ENCODE measurements at regions not wholly inside any gene's neighbourhood (a gene's known extent, or its start where the extent isn't known, plus 50 kb on each side); places are given as distances from the start of the nearest gene placed in this dataset.

DNA sequence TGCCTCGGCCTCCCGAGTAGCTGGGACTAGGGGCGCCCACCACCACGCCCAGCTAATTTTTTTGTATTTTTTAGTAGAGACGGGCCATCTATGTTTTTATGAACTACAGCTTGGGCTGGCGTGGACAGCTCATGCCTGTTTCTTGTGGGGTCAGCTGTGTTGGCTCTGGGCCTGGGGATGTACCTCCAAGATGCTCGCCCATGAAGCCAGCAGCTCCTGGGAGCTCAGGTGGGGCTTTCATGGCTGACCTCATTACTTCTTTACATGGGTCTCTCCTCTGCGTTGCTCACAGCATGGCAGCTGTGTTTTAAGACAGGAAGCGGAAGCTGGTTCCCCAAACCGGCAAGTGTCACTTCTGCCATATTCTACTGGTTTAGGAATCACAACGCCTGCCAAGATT lies 203.1 kb downstream of the SOX11 start:
- POLR2A ChIA-PET (ENCODE audit: unreplicated experiment) = no interaction called here
- TF ChIP-seq EZH2phosphoT487 (IDR thresholded peaks at IDR 0.05; ENCODE audit: borderline replicate concordance, low read length) (no peak), CTCF (conservative IDR thresholded peaks at IDR 0.05; ENCODE audit: low read depth, low read length) (no peak), EZH2 (IDR thresholded peaks at IDR 0.05; ENCODE audit: low read length, unreplicated experiment) (no peak)
- BruUV-seq (replicated peaks) = no TSS peak
- DNase-seq = no peak
- H3K9ac ChIP-seq (ENCODE audit: low read length) = no peak overlapping the region
- no peaks in the 10 kb centered on the region for H4K20me1 ChIP-seq (ENCODE audit: low read length)
- H3K4me2 ChIP-seq (ENCODE audit: low read length) = no peak overlapping the region
- CTCF ChIA-PET = no interaction called here
- H2AFZ ChIP-seq (ENCODE audit: low read length) = no peak overlapping the region
- no peaks in the 10 kb centered on the region for H3K36me3 ChIP-seq (ENCODE audit: low read depth, low read length)
- ATAC-seq = no peak
- H3K9me2 ChIP-seq (replicated peaks; ENCODE audit: low read length) = no peaks in the 10 kb centered on the region
- H3K27ac ChIP-seq (ENCODE audit: low read length) = no peak overlapping the region
- H3K27me3 ChIP-seq (ENCODE audit: low read length) = no peaks in the 10 kb centered on the region
- no peaks in the 10 kb centered on the region for H3K9me3 ChIP-seq (ENCODE audit: low read length)
- H3F3A ChIP-seq (ENCODE audit: low read length, unreplicated experiment) = no peaks in the 10 kb centered on the region
- H3K79me2 ChIP-seq (ENCODE audit: low read length) = no peaks in the 10 kb centered on the region
- intact Hi-C loops (cut with micrococcal nuclease) = no loop called here
- no peak overlapping the region for H3K4me3 ChIP-seq (ENCODE audit: low read length)
- H3K4me1 ChIP-seq (ENCODE audit: insufficient read depth, low read length) = no peaks in the 10 kb centered on the region

- Histone ChIP-seq H4K20me1 (ENCODE audit: low read length) (no peaks in the 10 kb centered on the region), H3K9me3 (ENCODE audit: low read length) (no peaks in the 10 kb centered on the region), H3K36me3 (ENCODE audit: low read depth, low read length) (no peaks in the 10 kb centered on the region), H3K4me2 (ENCODE audit: low read length) (no peak overlapping the region), H3K27ac (ENCODE audit: low read length) (no peak overlapping the region), H2AFZ (ENCODE audit: low read length) (no peak overlapping the region), H3K9me2 (replicated peaks; ENCODE audit: low read length) (no peaks in the 10 kb centered on the region), H3K79me2 (ENCODE audit: low read length) (no peaks in the 10 kb centered on the region), H3K4me3 (ENCODE audit: low read length) (no peak overlapping the region), H3K9ac (ENCODE audit: low read length) (no peak overlapping the region), H3F3A (ENCODE audit: low read length, unreplicated experiment) (no peaks in the 10 kb centered on the region), H3K27me3 (ENCODE audit: low read length) (no peaks in the 10 kb centered on the region), H3K4me1 (ENCODE audit: insufficient read depth, low read length) (no peaks in the 10 kb centered on the region)
- TF ChIP-seq EZH2 (IDR thresholded peaks at IDR 0.05; ENCODE audit: low read length, unreplicated experiment) (no peak), EZH2phosphoT487 (IDR thresholded peaks at IDR 0.05; ENCODE audit: borderline replicate concordance, low read length) (no peak), CTCF (conservative IDR thresholded peaks at IDR 0.05; ENCODE audit: low read depth, low read length) (no peak)
- ChIA-PET POLR2A (ENCODE audit: unreplicated experiment) (no interaction called here), CTCF (no interaction called here)
- DNase-seq (no peak), ATAC-seq (no peak)
- intact Hi-C loops (cut with micrococcal nuclease) = no loop called here
- BruUV-seq (replicated peaks) = no TSS peak
Observed at GRCh38 chr2:5897249-5897648, 205.1 kb downstream of the SOX11 start.

GRCh38 chr2:5898667-5899066 lies 206.5 kb downstream of the SOX11 start:
- Histone ChIP-seq H3K27ac (ENCODE audit: low read length) (no peak overlapping the region), H3K79me2 (ENCODE audit: low read length) (no peaks in the 10 kb centered on the region), H2AFZ (ENCODE audit: low read length) (no peak overlapping the region), H3K9ac (ENCODE audit: low read length) (no peak overlapping the region), H4K20me1 (ENCODE audit: low read length) (no peaks in the 10 kb centered on the region), H3K4me1 (ENCODE audit: insufficient read depth, low read length) (no peaks in the 10 kb centered on the region), H3K4me3 (ENCODE audit: low read length) (no peak overlapping the region), H3F3A (ENCODE audit: low read length, unreplicated experiment) (no peaks in the 10 kb centered on the region), H3K27me3 (ENCODE audit: low read length) (no peaks in the 10 kb centered on the region), H3K36me3 (ENCODE audit: low read depth, low read length) (no peaks in the 10 kb centered on the region), H3K4me2 (ENCODE audit: low read length) (no peak overlapping the region), H3K9me2 (replicated peaks; ENCODE audit: low read length) (no peaks in the 10 kb centered on the region), H3K9me3 (ENCODE audit: low read length) (no peaks in the 10 kb centered on the region)
- TF ChIP-seq CTCF (conservative IDR thresholded peaks at IDR 0.05; ENCODE audit: low read depth, low read length) (no peak), EZH2phosphoT487 (IDR thresholded peaks at IDR 0.05; ENCODE audit: borderline replicate concordance, low read length) (no peak), EZH2 (IDR thresholded peaks at IDR 0.05; ENCODE audit: low read length, unreplicated experiment) (no peak)
- ChIA-PET CTCF (interaction anchor here (0.6 kb wide), 1 partner anchor 235 kb away, joined by 3 read pairs; no protein-coding TSS in a partner anchor), POLR2A (ENCODE audit: unreplicated experiment) (no interaction called here)
- no TSS peak for BruUV-seq (replicated peaks)
- intact Hi-C loops (cut with micrococcal nuclease) = no loop called here
- ATAC-seq = no peak
- no peak for DNase-seq
